ENCODE measurements at regions not wholly inside any gene's neighbourhood (a gene's known extent, or its start where the extent isn't known, plus 50 kb on each side); places are given as distances from the start of the nearest gene placed in this dataset.

DNA sequence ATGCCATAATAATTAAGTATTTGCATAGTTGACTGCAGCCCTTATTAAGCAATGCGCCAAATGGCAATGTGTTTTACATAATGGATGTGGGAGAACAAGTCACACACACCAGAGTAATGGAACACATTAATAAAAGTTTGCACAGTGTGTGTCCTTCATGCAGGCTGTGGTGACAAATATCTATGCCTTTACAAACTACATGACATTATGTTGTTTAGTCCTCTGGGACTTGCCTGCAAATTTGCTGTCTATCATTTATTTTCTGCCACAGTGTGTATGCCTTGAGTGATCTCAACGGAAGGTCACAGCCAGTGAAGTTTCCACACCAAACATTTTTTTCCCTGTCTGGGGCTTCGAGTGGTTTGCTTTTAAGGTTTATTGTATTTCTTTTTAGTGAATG is 175.2 kb upstream of the TMEFF2 start:
- no peak for TF ChIP-seq TCF7 (CRISPR knock-in tag; IDR thresholded peaks at IDR 0.05; ENCODE audit: low read depth)
- TF ChIP-seq, protein P1, sequence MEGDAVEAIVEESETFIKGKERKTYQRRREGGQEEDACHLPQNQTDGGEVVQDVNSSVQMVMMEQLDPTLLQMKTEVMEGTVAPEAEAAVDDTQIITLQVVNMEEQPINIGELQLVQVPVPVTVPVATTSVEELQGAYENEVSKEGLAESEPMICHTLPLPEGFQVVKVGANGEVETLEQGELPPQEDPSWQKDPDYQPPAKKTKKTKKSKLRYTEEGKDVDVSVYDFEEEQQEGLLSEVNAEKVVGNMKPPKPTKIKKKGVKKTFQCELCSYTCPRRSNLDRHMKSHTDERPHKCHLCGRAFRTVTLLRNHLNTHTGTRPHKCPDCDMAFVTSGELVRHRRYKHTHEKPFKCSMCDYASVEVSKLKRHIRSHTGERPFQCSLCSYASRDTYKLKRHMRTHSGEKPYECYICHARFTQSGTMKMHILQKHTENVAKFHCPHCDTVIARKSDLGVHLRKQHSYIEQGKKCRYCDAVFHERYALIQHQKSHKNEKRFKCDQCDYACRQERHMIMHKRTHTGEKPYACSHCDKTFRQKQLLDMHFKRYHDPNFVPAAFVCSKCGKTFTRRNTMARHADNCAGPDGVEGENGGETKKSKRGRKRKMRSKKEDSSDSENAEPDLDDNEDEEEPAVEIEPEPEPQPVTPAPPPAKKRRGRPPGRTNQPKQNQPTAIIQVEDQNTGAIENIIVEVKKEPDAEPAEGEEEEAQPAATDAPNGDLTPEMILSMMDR (IDR thresholded peaks at IDR 0.05), result no peak
- TF ChIP-seq, protein P2, sequence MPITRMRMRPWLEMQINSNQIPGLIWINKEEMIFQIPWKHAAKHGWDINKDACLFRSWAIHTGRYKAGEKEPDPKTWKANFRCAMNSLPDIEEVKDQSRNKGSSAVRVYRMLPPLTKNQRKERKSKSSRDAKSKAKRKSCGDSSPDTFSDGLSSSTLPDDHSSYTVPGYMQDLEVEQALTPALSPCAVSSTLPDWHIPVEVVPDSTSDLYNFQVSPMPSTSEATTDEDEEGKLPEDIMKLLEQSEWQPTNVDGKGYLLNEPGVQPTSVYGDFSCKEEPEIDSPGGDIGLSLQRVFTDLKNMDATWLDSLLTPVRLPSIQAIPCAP (CRISPR knock-in tag; IDR thresholded peaks at IDR 0.05), result no peak
- TF ChIP-seq, protein P3, sequence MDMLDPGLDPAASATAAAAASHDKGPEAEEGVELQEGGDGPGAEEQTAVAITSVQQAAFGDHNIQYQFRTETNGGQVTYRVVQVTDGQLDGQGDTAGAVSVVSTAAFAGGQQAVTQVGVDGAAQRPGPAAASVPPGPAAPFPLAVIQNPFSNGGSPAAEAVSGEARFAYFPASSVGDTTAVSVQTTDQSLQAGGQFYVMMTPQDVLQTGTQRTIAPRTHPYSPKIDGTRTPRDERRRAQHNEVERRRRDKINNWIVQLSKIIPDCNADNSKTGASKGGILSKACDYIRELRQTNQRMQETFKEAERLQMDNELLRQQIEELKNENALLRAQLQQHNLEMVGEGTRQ (CRISPR knock-in tag; IDR thresholded peaks at IDR 0.05), result no peak
- TF ChIP-seq, protein P4, sequence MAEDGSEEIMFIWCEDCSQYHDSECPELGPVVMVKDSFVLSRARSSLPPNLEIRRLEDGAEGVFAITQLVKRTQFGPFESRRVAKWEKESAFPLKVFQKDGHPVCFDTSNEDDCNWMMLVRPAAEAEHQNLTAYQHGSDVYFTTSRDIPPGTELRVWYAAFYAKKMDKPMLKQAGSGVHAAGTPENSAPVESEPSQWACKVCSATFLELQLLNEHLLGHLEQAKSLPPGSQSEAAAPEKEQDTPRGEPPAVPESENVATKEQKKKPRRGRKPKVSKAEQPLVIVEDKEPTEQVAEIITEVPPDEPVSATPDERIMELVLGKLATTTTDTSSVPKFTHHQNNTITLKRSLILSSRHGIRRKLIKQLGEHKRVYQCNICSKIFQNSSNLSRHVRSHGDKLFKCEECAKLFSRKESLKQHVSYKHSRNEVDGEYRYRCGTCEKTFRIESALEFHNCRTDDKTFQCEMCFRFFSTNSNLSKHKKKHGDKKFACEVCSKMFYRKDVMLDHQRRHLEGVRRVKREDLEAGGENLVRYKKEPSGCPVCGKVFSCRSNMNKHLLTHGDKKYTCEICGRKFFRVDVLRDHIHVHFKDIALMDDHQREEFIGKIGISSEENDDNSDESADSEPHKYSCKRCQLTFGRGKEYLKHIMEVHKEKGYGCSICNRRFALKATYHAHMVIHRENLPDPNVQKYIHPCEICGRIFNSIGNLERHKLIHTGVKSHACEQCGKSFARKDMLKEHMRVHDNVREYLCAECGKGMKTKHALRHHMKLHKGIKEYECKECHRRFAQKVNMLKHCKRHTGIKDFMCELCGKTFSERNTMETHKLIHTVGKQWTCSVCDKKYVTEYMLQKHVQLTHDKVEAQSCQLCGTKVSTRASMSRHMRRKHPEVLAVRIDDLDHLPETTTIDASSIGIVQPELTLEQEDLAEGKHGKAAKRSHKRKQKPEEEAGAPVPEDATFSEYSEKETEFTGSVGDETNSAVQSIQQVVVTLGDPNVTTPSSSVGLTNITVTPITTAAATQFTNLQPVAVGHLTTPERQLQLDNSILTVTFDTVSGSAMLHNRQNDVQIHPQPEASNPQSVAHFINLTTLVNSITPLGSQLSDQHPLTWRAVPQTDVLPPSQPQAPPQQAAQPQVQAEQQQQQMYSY (CRISPR knock-in tag; IDR thresholded peaks at IDR 0.05), result no peak
- TF ChIP-seq, protein P5, sequence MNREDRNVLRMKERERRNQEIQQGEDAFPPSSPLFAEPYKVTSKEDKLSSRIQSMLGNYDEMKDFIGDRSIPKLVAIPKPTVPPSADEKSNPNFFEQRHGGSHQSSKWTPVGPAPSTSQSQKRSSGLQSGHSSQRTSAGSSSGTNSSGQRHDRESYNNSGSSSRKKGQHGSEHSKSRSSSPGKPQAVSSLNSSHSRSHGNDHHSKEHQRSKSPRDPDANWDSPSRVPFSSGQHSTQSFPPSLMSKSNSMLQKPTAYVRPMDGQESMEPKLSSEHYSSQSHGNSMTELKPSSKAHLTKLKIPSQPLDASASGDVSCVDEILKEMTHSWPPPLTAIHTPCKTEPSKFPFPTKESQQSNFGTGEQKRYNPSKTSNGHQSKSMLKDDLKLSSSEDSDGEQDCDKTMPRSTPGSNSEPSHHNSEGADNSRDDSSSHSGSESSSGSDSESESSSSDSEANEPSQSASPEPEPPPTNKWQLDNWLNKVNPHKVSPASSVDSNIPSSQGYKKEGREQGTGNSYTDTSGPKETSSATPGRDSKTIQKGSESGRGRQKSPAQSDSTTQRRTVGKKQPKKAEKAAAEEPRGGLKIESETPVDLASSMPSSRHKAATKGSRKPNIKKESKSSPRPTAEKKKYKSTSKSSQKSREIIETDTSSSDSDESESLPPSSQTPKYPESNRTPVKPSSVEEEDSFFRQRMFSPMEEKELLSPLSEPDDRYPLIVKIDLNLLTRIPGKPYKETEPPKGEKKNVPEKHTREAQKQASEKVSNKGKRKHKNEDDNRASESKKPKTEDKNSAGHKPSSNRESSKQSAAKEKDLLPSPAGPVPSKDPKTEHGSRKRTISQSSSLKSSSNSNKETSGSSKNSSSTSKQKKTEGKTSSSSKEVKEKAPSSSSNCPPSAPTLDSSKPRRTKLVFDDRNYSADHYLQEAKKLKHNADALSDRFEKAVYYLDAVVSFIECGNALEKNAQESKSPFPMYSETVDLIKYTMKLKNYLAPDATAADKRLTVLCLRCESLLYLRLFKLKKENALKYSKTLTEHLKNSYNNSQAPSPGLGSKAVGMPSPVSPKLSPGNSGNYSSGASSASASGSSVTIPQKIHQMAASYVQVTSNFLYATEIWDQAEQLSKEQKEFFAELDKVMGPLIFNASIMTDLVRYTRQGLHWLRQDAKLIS (CRISPR knock-in tag; IDR thresholded peaks at IDR 0.05; ENCODE audit: borderline replicate concordance), result no peak
- TF ChIP-seq SOX15 (CRISPR knock-in tag; IDR thresholded peaks at IDR 0.05), result no peak
- no peak for TF ChIP-seq ELF4 (CRISPR knock-in tag; IDR thresholded peaks at IDR 0.05; ENCODE audit: low read depth)
- TF ChIP-seq SMAD3 (CRISPR knock-in tag; IDR thresholded peaks at IDR 0.05; ENCODE audit: borderline replicate concordance), result no peak
- TF ChIP-seq ZNF121 (CRISPR knock-in tag; IDR thresholded peaks at IDR 0.05), result no peak
- TF ChIP-seq NFYB (CRISPR knock-in tag; conservative IDR thresholded peaks at IDR 0.05; ENCODE audit: low read depth), result no peak
- TF ChIP-seq, protein P6, sequence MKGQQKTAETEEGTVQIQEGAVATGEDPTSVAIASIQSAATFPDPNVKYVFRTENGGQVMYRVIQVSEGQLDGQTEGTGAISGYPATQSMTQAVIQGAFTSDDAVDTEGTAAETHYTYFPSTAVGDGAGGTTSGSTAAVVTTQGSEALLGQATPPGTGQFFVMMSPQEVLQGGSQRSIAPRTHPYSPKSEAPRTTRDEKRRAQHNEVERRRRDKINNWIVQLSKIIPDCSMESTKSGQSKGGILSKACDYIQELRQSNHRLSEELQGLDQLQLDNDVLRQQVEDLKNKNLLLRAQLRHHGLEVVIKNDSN (CRISPR knock-in tag; IDR thresholded peaks at IDR 0.05), result no peak

All from WTC11 (cell line).